HG02981 (cell line): ENCODE measurements at regions not wholly inside any gene's neighbourhood (a gene's known extent, or its start where the extent isn't known, plus 50 kb on each side); places are given as distances from the start of the nearest gene placed in this dataset.
"Not testable (repeated sequence)": the region's sequence is repeated elsewhere in the genome, so short reads cannot be mapped to it uniquely, and the experiment has no call there.

Experiments
- ATAC-seq: cut with Tn5 transposase; IDR thresholded peaks from one replicate; pipeline ENCODE4 v1.9.1; 2021; ENCODE audit warnings: mild to moderate bottlenecking, moderate library complexity; ENCODE audit not compliant: unreplicated experiment

- ATAC-seq: no peak
Measured at GRCh38 chr11:56883371-56883987, 105.2 kb upstream of the OR5AK2 start.

- no peak for ATAC-seq
Measured at GRCh38 chr11:56876621-56877275, 112.0 kb upstream of the OR5AK2 start.

DNA sequence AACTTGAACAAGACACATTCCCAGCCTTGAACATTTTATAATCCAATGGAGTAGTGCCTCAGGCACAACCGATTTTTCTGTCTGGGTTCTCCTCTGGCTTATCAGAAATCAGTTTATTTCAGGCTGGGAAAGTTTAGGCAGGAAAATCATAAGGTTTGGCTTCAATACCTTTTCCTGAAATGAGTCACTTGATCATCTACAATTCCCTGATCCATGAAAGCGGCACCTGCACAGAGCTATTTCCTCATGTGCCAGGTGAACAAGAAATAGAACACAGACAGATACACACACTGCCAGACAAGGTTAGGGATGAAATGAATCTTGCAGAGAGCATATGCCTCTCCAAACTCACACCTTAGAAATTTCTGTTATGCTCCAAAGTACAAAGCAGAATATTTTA, 106.7 kb upstream of the OR9G4 start:
- ATAC-seq: no peak

- no peak for ATAC-seq
Measured at GRCh38 chr11:56852131-56852530, 103.6 kb upstream of the OR9G4 start.

- ATAC-seq: no peak
Measured at GRCh38 chr11:56849852-56850251, 101.4 kb upstream of the OR9G4 start.

- ATAC-seq: no peak
Measured at GRCh38 chr11:56849250-56849649, 100.8 kb upstream of the OR9G4 start.

- no peak for ATAC-seq
Measured at GRCh38 chr11:56848141-56848809, 99.8 kb upstream of the OR9G4 start.

GRCh38 chr11:56846631-56847576, 98.4 kb upstream of the OR9G4 start:
- no peak for ATAC-seq

- ATAC-seq: no peak
Measured at GRCh38 chr11:56845121-56845732, 96.7 kb upstream of the OR9G4 start.

DNA sequence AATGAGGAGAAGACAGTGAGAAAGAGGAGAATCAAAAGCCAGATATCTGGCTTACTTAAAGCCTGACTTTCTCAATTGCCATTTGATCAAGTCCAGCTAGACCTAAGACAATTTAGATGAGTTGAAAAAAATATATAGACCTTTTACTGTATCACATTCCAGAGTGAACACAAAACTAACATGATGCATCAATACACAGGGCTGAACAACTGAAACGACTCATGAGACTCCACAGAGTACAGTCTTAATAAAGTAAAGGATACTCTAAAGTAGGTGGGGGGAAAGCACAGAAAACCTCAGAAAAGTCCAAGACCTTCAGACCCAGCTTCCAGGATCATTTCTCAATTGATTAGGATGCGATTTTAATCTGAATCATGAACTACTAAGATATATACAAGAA, 95.3 kb upstream of the OR9G4 start:
- ATAC-seq: no peak

GRCh38 chr11:56842814-56843794, 94.6 kb upstream of the OR9G4 start:
- no peak for ATAC-seq

- ATAC-seq: peak; percentile 63
Measured at GRCh38 chr11:56841210-56841810, 92.8 kb upstream of the OR9G4 start.

DNA sequence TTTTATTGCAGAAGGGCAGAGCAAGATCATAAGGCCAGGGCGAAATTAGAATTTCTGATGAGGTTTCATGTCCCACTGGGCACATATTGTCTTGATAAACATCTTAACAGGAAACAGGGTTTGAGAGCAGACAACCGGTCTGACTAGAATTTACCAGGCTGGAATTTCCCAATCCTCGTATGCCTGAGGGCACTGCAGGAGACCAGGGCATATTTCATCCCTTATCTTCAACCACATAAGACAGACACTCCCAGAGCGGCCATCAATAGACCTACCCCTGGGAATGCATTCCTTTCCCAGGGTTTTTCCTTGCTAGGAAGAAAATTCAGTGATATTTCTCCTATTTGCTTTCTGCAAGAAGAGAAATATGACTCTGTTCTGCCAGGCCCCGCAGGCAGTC, 78.9 kb upstream of the OR9G4 start:
- ATAC-seq: not testable (repeated sequence)

- ATAC-seq: no peak
Measured at GRCh38 chr11:56819916-56820315, 71.4 kb upstream of the OR9G4 start.

- ATAC-seq: no peak
Measured at GRCh38 chr11:56817661-56818060, 69.2 kb upstream of the OR9G4 start.

- ATAC-seq: no peak
Measured at GRCh38 chr11:56816259-56816658, 67.8 kb upstream of the OR9G4 start.

GRCh38 chr11:56808326-56808725, 59.8 kb upstream of the OR9G4 start:
- ATAC-seq: no peak

GRCh38 chr11:56799691-56800210, 51.3 kb upstream of the OR9G4 start:
- ATAC-seq: no peak
